Activated CD4-positive, alpha-beta T cell treated with anti-CD3 and anti-CD28 coated beads, Interleukin-2, amount 10 ng/mL, durations not matched to agents 24 days and 14 days (primary cell): ENCODE measurements at regions not wholly inside any gene's neighbourhood (a gene's known extent, or its start where the extent isn't known, plus 50 kb on each side); places are given as distances from the start of the nearest gene placed in this dataset.

Experiments used
- DNase-seq: peaks from one replicate; pipeline ENCODE4 v3.0.0; 2022
- H3K27ac Mint-ChIP-seq: one replicate; pipeline ENCODE4 v1.8.0; 2022; ENCODE audit warnings: mild to moderate bottlenecking, mixed read lengths
- H3K27me3 Mint-ChIP-seq: one replicate; pipeline ENCODE4 v1.8.0; 2022; ENCODE audit warnings: mixed read lengths
- H3K36me3 Mint-ChIP-seq: one replicate; pipeline ENCODE4 v1.8.0; 2022; ENCODE audit warnings: low read depth, mild to moderate bottlenecking, mixed read lengths
- H3K4me1 Mint-ChIP-seq: one replicate; pipeline ENCODE4 v1.8.0; 2021; ENCODE audit warnings: mixed read lengths
- H3K4me3 Mint-ChIP-seq: one replicate; pipeline ENCODE4 v1.8.0; 2022; ENCODE audit warnings: mild to moderate bottlenecking, moderate library complexity, mixed read lengths
- H3K9me3 Mint-ChIP-seq: one replicate; pipeline ENCODE4 v1.8.0; 2021; ENCODE audit warnings: mixed read lengths
- intact Hi-C: fragments of 100-400 bp; cut with micrococcal nuclease; formaldehyde crosslinking; loops from one replicate; pipeline ENCODE4 v1.15.1; 2023

DNA sequence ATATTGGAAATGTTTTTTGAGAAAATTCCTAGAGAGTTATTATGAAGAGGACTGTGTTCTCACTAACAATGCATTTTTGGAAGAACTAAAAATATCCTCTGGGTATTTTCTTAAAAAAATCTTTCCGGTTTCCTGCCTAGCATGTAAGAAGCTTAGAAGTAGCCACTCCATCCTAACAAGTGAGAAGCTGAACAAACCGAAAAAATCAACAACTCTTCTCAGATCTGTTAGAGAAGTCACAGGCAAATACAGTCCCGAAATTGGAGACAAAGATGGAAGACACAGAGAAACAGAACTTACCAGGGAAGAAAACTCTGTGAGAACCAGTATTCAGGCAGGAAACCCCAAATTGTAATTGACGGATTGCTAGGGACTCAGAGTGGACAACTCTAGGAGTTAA is 173.0 kb downstream of the KLF12 start:
- peaks cover 6% of the 10 kb centered on the region for H3K4me1 Mint-ChIP-seq
- no peak for DNase-seq
- no peaks in the 10 kb centered on the region for H3K27me3 Mint-ChIP-seq
- intact Hi-C loops = no loop called here
- no peak overlapping the region for H3K4me3 Mint-ChIP-seq
- H3K9me3 Mint-ChIP-seq = no peaks in the 10 kb centered on the region
- H3K36me3 Mint-ChIP-seq = peaks cover 8% of the 10 kb centered on the region
- no peak overlapping the region for H3K27ac Mint-ChIP-seq

DNA sequence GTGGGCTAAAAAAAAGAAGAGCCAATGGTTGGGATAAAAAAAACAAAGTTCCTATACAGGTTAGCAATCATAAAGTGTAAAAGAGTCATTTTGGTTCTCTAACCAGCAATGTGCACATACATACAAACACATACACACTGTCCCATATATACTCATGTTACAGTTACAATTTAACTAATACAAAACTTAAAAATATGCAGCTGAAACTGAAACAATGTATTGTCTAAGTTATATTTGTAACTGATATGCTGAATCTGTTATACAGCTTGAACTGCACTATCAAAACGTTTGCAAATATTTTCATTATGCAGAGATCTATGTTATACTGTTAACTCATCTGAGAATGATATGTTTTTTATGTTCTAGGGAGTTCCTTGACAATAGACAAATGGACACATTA is 173.7 kb downstream of the KLF12 start:
- intact Hi-C loops = no loop called here
- H3K9me3 Mint-ChIP-seq = no peaks in the 10 kb centered on the region
- no peaks in the 10 kb centered on the region for H3K27me3 Mint-ChIP-seq
- H3K27ac Mint-ChIP-seq = no peak overlapping the region
- no peak for DNase-seq
- peaks cover 6% of the 10 kb centered on the region for H3K4me1 Mint-ChIP-seq
- peaks cover 8% of the 10 kb centered on the region for H3K36me3 Mint-ChIP-seq
- no peak overlapping the region for H3K4me3 Mint-ChIP-seq

DNA sequence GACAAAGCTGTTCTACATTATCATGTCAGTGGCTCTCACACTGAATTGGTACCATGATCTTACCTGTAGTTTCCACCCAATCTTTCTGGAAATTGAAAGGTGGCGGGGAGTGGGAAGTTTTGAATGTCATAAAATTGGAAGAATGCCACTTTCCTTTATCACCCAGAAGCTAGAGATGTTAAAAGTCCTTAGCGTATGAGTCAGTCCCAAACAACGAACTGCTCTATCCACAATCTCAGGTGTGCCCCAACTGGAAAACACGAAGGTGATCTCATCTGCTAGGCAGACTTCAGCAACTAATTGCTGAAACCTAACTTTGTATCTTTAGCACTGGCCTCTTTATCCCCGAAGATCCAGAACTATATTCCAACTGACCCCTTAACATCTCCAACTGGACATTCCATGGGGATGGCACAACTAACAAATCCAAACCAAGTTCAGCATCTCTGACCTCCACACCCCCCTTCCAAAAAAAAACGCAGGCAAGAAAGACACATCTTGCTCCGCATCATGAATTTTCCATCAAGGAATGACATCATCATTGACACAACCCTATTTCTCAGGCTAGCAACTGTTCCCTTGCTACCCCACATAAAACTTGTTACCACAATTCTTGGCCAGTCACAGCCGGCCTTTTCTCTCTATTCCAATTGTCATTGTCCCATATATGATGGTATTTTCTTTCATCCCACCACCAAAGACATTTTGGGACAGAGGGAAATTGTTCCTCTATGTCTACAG is 175.4 kb downstream of the KLF12 start:
- Mint-ChIP-seq H3K27ac (no peak overlapping the region), H3K4me3 (no peak overlapping the region)
- no peak for DNase-seq

DNA sequence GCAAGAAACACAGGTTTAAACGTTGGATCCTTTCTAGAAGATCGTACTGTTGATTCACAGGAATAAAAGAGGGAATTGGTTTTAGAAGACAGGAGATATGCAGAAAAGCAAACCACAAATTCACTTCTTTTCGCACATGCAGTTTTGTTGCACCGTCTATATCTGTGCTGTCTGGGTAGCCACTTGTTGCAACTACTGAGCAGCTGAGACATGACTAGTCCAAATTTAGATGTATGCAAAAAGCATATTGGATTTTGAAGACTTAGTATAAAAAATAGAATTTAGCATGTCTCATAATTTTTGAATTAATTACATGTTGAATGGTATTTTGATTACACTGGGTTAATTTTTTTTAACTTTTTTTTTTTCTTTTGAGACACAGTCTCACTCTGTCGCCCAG is 176.3 kb downstream of the KLF12 start:
- intact Hi-C loops = no loop called here
- Mint-ChIP-seq H3K36me3 (peaks cover 8% of the 10 kb centered on the region), H3K27me3 (no peaks in the 10 kb centered on the region), H3K9me3 (no peaks in the 10 kb centered on the region), H3K4me3 (no peak overlapping the region), H3K27ac (no peak overlapping the region), H3K4me1 (peaks cover 7% of the 10 kb centered on the region)
- no peak for DNase-seq

More for the DNA sequence above, 175.4 kb downstream of the KLF12 start:
- Mint-ChIP-seq H3K4me1 (peaks cover 6% of the 10 kb centered on the region), H3K36me3 (peaks cover 8% of the 10 kb centered on the region), H3K9me3 (no peaks in the 10 kb centered on the region), H3K27me3 (no peaks in the 10 kb centered on the region)
- intact Hi-C loops = no loop called here

DNA sequence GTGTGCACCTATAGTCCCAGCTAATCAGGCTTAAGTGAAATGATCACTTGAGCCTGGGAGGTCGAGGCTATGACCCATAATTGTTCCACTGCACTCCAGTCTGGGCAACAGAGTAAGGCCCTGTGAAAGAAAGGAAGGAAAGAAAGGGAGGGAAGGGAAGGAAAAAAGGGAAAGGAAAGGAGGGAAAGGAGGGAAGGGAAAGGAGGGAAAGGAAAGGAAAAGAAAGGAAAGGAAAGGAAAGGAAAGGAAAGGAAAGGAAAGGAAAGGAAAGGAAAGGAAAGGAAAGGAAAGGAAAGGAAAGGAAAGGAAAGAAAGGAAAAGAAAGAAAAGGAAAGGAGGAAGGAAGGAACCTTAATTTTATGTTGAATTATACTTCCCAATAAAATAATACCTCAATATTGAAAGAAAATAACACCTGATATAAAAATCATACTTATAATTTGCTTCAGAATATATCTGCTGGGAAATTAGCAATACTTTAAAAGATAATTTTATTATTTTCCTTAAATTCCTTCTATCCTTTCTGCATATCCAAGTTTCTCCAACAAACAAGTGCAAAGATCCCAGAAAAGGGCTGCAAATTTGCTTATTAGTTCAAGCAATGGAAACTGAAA is 177.3 kb downstream of the KLF12 start:
- Mint-ChIP-seq H3K9me3 (no peaks in the 10 kb centered on the region), H3K4me1 (peaks cover 14% of the 10 kb centered on the region), H3K27me3 (no peaks in the 10 kb centered on the region), H3K27ac (no peak overlapping the region), H3K36me3 (peaks cover 7% of the 10 kb centered on the region), H3K4me3 (no peak overlapping the region)
- no peak for DNase-seq
- intact Hi-C loops = no loop called here

DNA sequence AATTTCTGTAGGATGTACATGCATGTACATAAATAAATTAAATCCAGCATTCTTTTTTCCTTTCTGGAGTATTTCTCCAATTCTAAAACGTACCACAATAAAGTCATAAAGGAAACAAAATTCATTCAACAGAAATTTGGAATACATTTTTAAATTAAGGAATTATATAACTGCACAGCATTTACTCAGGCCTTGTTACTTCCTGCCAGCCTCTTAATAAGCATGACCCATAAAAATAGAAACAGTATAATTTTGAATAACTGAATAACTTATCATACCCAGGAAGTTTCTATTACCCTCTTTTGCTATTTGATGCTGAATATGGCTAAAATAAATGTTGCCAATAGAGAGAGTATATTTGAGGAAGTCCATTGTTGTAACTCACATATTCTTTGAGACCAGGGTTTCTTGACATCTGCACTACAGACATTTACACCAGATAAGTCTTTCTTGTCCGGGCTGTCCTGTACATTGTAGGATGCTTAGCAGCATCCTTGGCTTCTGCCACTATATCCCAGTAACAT is 178.2 kb downstream of the KLF12 start:
- Mint-ChIP-seq H3K4me3 (no peak overlapping the region), H3K4me1 (peaks cover 10% of the 10 kb centered on the region), H3K36me3 (peaks cover 6% of the 10 kb centered on the region), H3K27me3 (no peaks in the 10 kb centered on the region), H3K9me3 (no peaks in the 10 kb centered on the region), H3K27ac (no peak overlapping the region)
- DNase-seq = no peak
- intact Hi-C loops = no loop called here

DNA sequence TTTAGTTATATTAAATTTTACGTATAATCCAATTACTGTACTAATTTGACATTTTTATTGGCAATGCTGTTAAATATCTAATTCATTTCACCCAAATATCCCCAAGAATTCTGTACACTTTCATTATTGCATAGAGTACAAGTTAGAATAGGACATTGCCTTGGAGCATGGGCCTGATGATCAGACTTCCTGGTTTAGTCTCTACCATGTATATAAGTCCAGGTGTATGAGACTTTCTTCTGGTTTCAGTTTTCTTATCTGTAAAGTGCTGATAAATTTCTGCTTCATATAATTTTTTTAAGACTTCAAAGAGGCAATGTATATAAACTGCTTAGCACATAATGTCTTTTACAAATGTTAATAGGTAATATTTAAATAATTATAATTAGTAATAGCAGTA is 179.4 kb downstream of the KLF12 start:
- H3K9me3 Mint-ChIP-seq = no peaks in the 10 kb centered on the region
- peaks cover 10% of the 10 kb centered on the region for H3K4me1 Mint-ChIP-seq
- no peak overlapping the region for H3K27ac Mint-ChIP-seq
- intact Hi-C loops = no loop called here
- DNase-seq = no peak
- H3K4me3 Mint-ChIP-seq = no peak overlapping the region
- peaks cover 6% of the 10 kb centered on the region for H3K36me3 Mint-ChIP-seq
- H3K27me3 Mint-ChIP-seq = no peaks in the 10 kb centered on the region

DNA sequence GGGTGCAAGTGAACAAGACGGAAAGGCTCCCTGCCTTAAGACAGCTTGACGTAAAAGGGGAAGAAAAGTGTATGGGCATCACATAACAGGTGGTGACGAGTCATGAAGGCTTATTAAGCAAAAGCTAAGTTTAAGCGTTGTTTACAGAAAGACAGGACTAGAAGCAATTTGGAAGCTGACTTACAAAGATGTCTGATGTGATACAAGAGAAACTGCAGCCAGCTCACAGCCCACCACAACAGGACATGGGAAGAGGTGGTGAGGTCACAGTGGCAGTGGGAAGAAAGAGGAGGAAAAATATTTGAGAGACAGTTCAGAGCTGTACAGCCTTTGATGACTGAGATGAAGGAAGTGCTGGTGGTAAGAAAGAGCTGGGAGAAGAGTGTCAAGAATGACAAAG is 181.6 kb downstream of the KLF12 start:
- Mint-ChIP-seq H3K9me3 (no peaks in the 10 kb centered on the region), H3K36me3 (peaks cover 7% of the 10 kb centered on the region), H3K4me1 (peaks cover 17% of the 10 kb centered on the region), H3K27me3 (no peaks in the 10 kb centered on the region), H3K4me3 (no peak overlapping the region), H3K27ac (peak overlapping the region; percentile 21)
- intact Hi-C loops = no loop called here
- no peak for DNase-seq

DNA sequence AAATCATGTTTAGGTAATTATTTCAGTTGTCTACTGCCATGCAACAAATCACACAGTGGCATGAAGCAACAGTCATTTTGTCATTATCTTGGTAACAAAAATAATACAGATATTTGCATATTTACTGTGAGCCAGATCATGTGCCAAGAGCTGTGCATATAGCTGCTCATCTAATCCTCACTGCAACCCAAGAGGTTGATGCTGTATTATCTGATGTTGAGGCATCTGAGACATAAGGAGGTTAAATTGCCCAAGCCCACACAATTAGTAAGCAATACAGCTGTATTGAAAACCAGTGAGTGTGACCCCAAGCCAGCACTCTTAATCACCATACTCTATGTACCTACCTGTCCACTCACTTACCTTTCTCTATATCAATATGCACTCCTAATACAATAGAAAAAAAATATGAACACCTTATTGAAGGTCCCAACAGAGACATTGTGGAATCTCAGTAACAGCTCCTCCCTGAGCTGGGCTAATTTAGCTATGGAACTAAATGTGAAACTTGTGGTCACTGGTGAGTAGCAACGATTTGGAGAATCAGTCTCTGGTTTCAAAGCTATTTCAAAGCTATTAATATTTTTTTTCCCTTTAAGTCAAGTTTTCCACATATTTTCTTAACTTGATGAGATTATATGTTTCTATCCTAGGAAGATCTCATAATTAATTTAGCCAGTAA is 185.2 kb downstream of the KLF12 start:
- intact Hi-C loops = loop anchor here (5.0 to 10.0 kb wide), 2 partner anchors 38 to 234 kb away; no protein-coding TSS in a partner anchor
- H3K4me3 Mint-ChIP-seq = no peak overlapping the region
- no peaks in the 10 kb centered on the region for H3K27me3 Mint-ChIP-seq
- no peaks in the 10 kb centered on the region for H3K9me3 Mint-ChIP-seq
- H3K4me1 Mint-ChIP-seq = peaks cover 22% of the 10 kb centered on the region
- H3K36me3 Mint-ChIP-seq = peaks cover 7% of the 10 kb centered on the region
- no peak overlapping the region for H3K27ac Mint-ChIP-seq
- no peak for DNase-seq

DNA sequence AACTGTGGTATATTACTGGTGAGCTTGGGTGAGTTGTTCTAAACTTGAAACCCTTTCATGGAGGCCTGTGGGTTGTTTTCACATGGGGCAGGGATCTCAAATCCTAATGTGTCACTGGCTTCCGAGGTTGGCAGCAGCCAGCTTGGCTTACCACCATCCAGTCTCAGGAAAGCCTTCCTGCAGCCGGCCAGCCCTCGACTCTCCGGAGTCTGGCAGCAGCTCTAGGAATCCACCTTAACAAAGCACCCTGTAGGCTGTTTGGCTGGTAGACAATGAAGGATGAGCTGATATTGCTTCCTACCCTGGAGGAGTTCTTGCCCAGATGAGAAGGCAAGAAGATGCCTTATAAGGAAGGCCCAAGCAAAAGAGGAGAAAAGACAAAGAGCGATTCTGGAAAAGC is 188.3 kb downstream of the KLF12 start:
- peaks cover 21% of the 10 kb centered on the region for H3K36me3 Mint-ChIP-seq
- H3K4me3 Mint-ChIP-seq = no peak overlapping the region
- peaks cover 22% of the 10 kb centered on the region for H3K4me1 Mint-ChIP-seq
- no peaks in the 10 kb centered on the region for H3K9me3 Mint-ChIP-seq
- DNase-seq = no peak
- H3K27ac Mint-ChIP-seq = no peak overlapping the region
- H3K27me3 Mint-ChIP-seq = no peaks in the 10 kb centered on the region
- intact Hi-C loops = loop anchor here (5.0 to 10.0 kb wide), 2 partner anchors 41 to 231 kb away; no protein-coding TSS in a partner anchor

DNA sequence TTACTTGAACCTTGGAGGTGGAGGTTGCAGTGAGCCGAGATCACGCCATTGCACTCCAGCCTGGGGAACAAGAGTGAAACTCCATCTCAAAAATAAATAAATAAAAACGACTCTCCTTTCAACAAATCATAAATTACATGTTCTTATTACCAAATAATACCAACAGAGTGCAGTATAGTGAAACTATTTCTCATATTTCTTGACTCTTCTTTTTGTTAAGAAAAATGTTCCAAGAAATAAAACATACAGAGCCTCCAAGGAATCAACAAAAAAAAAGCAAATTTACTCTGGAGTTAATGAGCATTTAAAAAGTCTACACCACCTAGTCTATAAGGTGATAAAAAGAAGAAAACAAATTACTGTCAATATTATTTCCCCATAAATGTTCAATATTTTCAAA is 188.8 kb downstream of the KLF12 start:
- H3K4me3 Mint-ChIP-seq = no peak overlapping the region
- no peak overlapping the region for H3K27ac Mint-ChIP-seq
- H3K36me3 Mint-ChIP-seq = peaks cover 21% of the 10 kb centered on the region
- peaks cover 26% of the 10 kb centered on the region for H3K4me1 Mint-ChIP-seq
- DNase-seq = no peak
- no peaks in the 10 kb centered on the region for H3K27me3 Mint-ChIP-seq
- H3K9me3 Mint-ChIP-seq = no peaks in the 10 kb centered on the region
- intact Hi-C loops = loop anchor here (5.0 to 10.0 kb wide), 2 partner anchors 42 to 231 kb away; no protein-coding TSS in a partner anchor

DNA sequence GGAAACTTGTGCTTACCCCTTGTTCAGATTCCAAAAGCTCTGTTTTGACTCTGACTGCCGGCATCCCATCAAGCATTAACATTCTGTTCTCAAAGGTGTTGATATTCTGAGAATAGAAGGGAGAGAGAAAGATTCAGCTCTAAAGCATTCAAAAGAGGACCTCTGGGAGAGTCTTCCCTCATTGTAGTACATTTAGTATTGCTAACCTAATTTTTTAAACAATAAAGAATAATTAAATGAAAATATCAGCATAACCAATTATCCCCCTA is 190.3 kb downstream of the KLF12 start:
- Mint-ChIP-seq H3K4me3 (peak overlapping the region; percentile 24), H3K27me3 (no peaks in the 10 kb centered on the region), H3K27ac (peak overlapping the region; percentile 69), H3K9me3 (no peaks in the 10 kb centered on the region), H3K4me1 (peaks cover 25% of the 10 kb centered on the region), H3K36me3 (peaks cover 19% of the 10 kb centered on the region)
- no peak for DNase-seq
- intact Hi-C loops = loop anchor here (1.0 to 10.0 kb wide), 5 partner anchors 19 to 343 kb away; partner anchors contain the start of gene KLF12

DNA sequence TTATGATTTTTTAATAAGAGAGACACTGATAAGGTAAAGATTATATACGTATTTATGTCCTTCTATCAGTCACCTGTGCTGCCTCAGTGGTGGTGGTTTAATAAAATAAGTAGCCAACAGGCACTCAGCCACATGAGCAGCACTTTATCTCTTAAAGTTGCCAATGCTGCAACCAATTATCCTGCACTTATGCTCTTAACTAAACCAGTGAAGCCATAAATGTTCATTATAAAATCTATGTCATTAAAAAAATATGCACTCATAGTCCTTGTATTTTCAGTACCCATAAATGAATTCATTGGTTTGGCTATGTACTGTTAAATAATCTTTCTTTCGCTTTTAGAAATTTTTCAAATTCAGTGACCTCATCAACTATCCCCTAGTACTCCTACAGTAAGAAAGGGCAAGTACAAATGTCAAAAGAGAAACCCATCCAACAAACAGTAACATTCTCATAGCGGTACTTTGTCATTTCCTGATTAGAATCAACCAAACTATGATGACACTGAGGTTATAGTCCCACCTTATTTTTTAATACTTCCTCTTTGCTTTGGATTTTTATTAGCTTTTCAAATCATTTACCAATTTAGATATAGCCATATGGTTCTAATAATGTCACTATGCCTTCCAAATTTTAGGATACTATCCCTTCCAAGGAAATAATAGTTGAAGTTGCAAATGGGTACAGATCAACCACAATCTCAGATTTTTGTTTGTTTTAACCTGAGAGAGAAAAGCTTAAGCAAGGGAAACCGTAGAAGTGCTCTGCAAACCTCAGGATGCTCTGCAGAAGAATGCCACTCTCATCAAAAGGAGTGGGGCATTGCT is 190.9 kb downstream of the KLF12 start:
- DNase-seq = no peak
- H3K4me3 Mint-ChIP-seq = peak overlapping the region; percentile 24
- no peaks in the 10 kb centered on the region for H3K9me3 Mint-ChIP-seq
- intact Hi-C loops = loop anchor here (2.0 to 10.0 kb wide), 4 partner anchors 19 to 229 kb away; partner anchors contain the start of gene KLF12
- peaks cover 25% of the 10 kb centered on the region for H3K4me1 Mint-ChIP-seq
- no peaks in the 10 kb centered on the region for H3K27me3 Mint-ChIP-seq
- peak overlapping the region; percentile 69 for H3K27ac Mint-ChIP-seq
- peaks cover 19% of the 10 kb centered on the region for H3K36me3 Mint-ChIP-seq
